ENCODE measurements at regions not wholly inside any gene's neighbourhood (a gene's known extent, or its start where the extent isn't known, plus 50 kb on each side); places are given as distances from the start of the nearest gene placed in this dataset.

DNA sequence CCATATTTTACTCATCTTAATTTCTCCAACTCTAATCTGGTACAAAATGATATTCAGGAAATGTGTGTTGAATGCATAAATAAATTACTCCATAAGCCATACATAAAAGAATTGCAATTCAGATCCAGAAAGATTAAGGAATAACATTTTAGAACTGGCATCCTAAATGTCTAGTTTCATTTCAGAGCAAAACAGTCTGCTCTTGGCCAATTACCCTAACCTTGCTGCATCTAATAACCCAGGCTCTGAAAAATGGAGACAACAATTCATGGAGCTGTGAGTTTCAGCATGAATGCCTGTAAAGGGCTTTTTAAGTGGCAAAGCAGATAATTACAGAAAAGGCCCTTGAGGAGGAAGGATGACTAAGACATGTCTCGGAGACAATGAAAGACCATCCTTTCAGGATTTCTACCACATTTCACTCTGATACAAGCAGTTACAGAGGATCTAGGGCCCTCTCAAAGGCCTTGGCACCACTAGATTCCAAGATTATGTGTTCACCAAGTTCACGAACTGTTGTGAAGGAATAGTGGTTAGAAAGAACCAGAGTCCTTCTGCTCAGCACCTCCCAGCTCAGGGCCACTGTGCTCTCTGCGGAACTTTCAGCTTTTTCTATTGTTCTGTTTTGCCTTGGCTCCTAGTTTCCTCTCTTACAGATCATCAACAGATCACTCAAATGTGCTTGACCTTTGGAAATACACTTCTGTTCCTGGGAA lies 157.6 kb upstream of the BLID start:
- no peaks in the 10 kb centered on the region for H3K4me1 ChIP-seq (ENCODE audit: control insufficient read depth in 2 of 2, insufficient read depth in 2 of 2, low read length in 2 of 2)
- H3K27ac ChIP-seq (ENCODE audit: low read depth in 1 of 2, low read length in 1 of 2), result no peak overlapping the region
- DNase-seq (ENCODE audit: low read depth in 6 of 9, low spot score in 9 of 9), result no peak
- H3K36me3 ChIP-seq (ENCODE audit: control insufficient read depth in 2 of 2, insufficient read depth in 2 of 2, low read length in 1 of 2), result no peaks in the 10 kb centered on the region
- no peak overlapping the region for H3K4me3 ChIP-seq (ENCODE audit: low read length in 2 of 2)
- H3K27me3 ChIP-seq (ENCODE audit: control insufficient read depth in 2 of 2, insufficient read depth in 1 of 2, low read length in 1 of 2), result no peaks in the 10 kb centered on the region
- WGBS, result 92% methylated on average over 3 of the region's 3 CpGs
- H3K9me3 ChIP-seq (ENCODE audit: control insufficient read depth in 2 of 2, insufficient read depth in 1 of 2, low read length in 1 of 2), result no peaks in the 10 kb centered on the region

DNA sequence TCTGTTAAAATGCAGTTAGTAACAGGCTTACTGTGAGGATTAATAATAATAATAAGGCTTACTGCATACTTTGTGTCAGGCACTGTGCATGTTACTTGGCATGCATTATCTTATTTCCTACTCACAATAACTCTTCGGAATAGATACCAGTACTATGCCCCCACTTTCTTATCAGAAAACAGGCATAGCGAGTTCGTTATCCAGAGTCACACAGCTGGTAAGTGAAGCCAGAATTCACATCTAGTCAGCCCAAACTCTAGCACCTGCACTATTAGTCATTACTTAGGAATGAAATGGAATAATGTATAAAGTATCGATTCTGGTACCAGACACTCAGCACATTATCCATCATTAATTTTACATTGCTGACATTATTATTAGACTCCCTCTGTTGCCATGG lies 155.7 kb upstream of the BLID start:
- H3K27me3 ChIP-seq (ENCODE audit: control insufficient read depth in 2 of 2, insufficient read depth in 1 of 2, low read length in 1 of 2), result no peaks in the 10 kb centered on the region
- DNase-seq (ENCODE audit: low read depth in 6 of 9, low spot score in 9 of 9), result no peak
- no peaks in the 10 kb centered on the region for H3K36me3 ChIP-seq (ENCODE audit: control insufficient read depth in 2 of 2, insufficient read depth in 2 of 2, low read length in 1 of 2)
- WGBS, result 95% methylated on average over 4 of the region's 4 CpGs
- H3K9me3 ChIP-seq (ENCODE audit: control insufficient read depth in 2 of 2, insufficient read depth in 1 of 2, low read length in 1 of 2), result no peaks in the 10 kb centered on the region
- no peaks in the 10 kb centered on the region for H3K4me1 ChIP-seq (ENCODE audit: control insufficient read depth in 2 of 2, insufficient read depth in 2 of 2, low read length in 2 of 2)
- H3K27ac ChIP-seq (ENCODE audit: low read depth in 1 of 2, low read length in 1 of 2), result no peak overlapping the region
- H3K4me3 ChIP-seq (ENCODE audit: low read length in 2 of 2), result no peak overlapping the region

DNA sequence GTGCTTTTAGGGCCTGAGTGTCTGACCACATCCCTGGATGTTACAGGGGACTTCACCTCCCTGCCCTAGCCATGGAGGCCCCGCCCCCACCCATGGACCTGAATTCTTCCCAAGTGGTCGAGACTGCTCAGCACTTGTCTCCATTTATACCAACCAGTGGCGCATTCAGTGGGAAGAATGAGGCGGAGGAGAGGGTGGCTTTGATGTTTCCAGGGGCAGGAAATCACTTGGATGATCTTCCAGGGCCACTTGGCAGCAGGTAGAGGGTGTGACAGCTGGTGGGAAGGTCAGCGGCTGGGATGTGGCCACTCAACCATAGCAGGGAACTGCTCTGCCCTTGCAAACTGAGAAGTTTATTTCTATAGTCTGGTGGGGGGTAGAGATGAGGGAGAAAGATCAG lies 155.1 kb upstream of the BLID start:
- H3K9me3 ChIP-seq (ENCODE audit: control insufficient read depth in 2 of 2, insufficient read depth in 1 of 2, low read length in 1 of 2), result no peaks in the 10 kb centered on the region
- 93% methylated on average over 5 of the region's 5 CpGs for WGBS
- no peak overlapping the region for H3K27ac ChIP-seq (ENCODE audit: low read depth in 1 of 2, low read length in 1 of 2)
- DNase-seq (ENCODE audit: low read depth in 6 of 9, low spot score in 9 of 9), result no peak
- H3K4me1 ChIP-seq (ENCODE audit: control insufficient read depth in 2 of 2, insufficient read depth in 2 of 2, low read length in 2 of 2), result no peaks in the 10 kb centered on the region
- H3K27me3 ChIP-seq (ENCODE audit: control insufficient read depth in 2 of 2, insufficient read depth in 1 of 2, low read length in 1 of 2), result no peaks in the 10 kb centered on the region
- H3K4me3 ChIP-seq (ENCODE audit: low read length in 2 of 2), result no peak overlapping the region
- no peaks in the 10 kb centered on the region for H3K36me3 ChIP-seq (ENCODE audit: control insufficient read depth in 2 of 2, insufficient read depth in 2 of 2, low read length in 1 of 2)

DNA sequence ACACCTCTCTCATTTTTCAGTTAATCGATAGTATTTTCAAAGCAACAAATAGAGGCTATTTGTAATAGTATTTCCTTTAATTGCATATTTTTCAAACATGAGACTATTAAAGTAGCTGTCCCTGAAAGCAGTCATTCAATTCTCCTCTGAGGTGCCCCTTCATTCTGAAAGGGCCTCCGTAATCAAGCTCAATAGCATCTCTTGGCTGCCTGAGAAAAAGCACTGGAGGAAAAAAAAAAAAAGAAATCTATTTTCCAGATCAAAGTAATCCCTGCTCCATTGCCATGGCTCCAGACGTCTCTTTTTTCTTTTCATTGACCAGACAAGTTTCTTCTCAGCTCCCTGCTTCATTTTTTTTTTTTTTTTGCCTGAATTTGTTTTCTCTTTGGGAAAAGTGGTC lies 154.5 kb upstream of the BLID start:
- H3K4me1 ChIP-seq (ENCODE audit: control insufficient read depth in 2 of 2, insufficient read depth in 2 of 2, low read length in 2 of 2), result no peaks in the 10 kb centered on the region

DNA sequence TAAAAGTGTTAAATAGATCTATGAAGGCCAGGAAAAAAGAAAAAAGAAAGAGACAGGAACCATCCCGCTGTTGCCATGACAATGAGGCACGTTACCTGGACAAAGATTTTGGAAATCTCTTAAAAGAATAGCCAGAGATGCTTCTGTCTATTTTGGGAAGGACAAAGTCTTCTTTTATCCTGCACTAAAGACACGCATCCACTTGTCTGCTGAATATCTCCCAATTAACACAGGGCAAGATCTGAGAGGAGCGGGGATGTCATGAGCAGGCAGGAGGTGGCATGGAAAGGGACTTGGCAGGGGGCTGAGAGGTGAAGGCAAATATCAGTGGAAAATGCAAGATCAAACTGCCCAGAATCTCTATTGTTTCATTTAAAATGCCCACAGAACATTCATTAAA lies 153.8 kb upstream of the BLID start:
- no peak for DNase-seq (ENCODE audit: low read depth in 6 of 9, low spot score in 9 of 9)
- WGBS, result 94% methylated on average over 4 of the region's 4 CpGs

More for the DNA sequence above, 154.5 kb upstream of the BLID start:
- WGBS, result 94% methylated on average over 3 of the region's 3 CpGs
- Histone ChIP-seq H3K9me3 (ENCODE audit: control insufficient read depth in 2 of 2, insufficient read depth in 1 of 2, low read length in 1 of 2) (no peaks in the 10 kb centered on the region), H3K4me3 (ENCODE audit: low read length in 2 of 2) (no peak overlapping the region), H3K36me3 (ENCODE audit: control insufficient read depth in 2 of 2, insufficient read depth in 2 of 2, low read length in 1 of 2) (no peaks in the 10 kb centered on the region), H3K27ac (ENCODE audit: low read depth in 1 of 2, low read length in 1 of 2) (no peak overlapping the region), H3K27me3 (ENCODE audit: control insufficient read depth in 2 of 2, insufficient read depth in 1 of 2, low read length in 1 of 2) (no peaks in the 10 kb centered on the region)
- DNase-seq (ENCODE audit: low read depth in 6 of 9, low spot score in 9 of 9), result no peak

DNA sequence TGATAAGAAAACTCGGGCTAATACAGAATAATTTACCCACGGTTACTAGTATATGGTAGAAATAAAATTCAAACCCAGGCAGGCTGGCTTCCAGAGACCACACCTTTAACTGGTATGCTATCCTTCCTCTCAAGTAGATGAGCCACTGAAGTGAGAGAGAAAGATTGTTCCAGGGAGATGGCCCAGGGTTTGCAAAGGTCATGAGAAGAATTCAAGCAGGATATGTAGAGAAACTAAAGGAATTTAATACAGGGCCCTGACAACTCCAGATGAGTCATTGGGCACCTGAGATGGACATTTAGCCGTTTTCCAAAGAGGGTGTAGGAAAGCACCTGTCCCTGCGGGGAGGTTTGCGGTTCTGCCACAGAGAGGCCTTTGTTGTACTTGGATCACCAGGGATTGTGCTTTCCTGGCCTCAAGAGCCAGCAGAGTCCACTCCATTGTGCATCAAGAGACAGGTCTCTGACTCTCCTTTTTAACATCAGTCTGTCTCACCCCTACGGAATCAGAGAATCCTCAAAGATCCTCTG lies 152.7 kb upstream of the BLID start:
- H3K36me3 ChIP-seq (ENCODE audit: control insufficient read depth in 2 of 2, insufficient read depth in 2 of 2, low read length in 1 of 2), result no peaks in the 10 kb centered on the region
- no peak overlapping the region for H3K27ac ChIP-seq (ENCODE audit: low read depth in 1 of 2, low read length in 1 of 2)
- WGBS, result 94% methylated on average over 6 of the region's 6 CpGs
- H3K9me3 ChIP-seq (ENCODE audit: control insufficient read depth in 2 of 2, insufficient read depth in 1 of 2, low read length in 1 of 2), result no peaks in the 10 kb centered on the region
- no peak overlapping the region for H3K4me3 ChIP-seq (ENCODE audit: low read length in 2 of 2)
- no peaks in the 10 kb centered on the region for H3K4me1 ChIP-seq (ENCODE audit: control insufficient read depth in 2 of 2, insufficient read depth in 2 of 2, low read length in 2 of 2)
- no peak for DNase-seq (ENCODE audit: low read depth in 6 of 9, low spot score in 9 of 9)
- H3K27me3 ChIP-seq (ENCODE audit: control insufficient read depth in 2 of 2, insufficient read depth in 1 of 2, low read length in 1 of 2), result no peaks in the 10 kb centered on the region

More for the DNA sequence above, 153.8 kb upstream of the BLID start:
- Histone ChIP-seq H3K36me3 (ENCODE audit: control insufficient read depth in 2 of 2, insufficient read depth in 2 of 2, low read length in 1 of 2) (no peaks in the 10 kb centered on the region), H3K27me3 (ENCODE audit: control insufficient read depth in 2 of 2, insufficient read depth in 1 of 2, low read length in 1 of 2) (no peaks in the 10 kb centered on the region), H3K27ac (ENCODE audit: low read depth in 1 of 2, low read length in 1 of 2) (no peak overlapping the region), H3K9me3 (ENCODE audit: control insufficient read depth in 2 of 2, insufficient read depth in 1 of 2, low read length in 1 of 2) (no peaks in the 10 kb centered on the region), H3K4me1 (ENCODE audit: control insufficient read depth in 2 of 2, insufficient read depth in 2 of 2, low read length in 2 of 2) (no peaks in the 10 kb centered on the region), H3K4me3 (ENCODE audit: low read length in 2 of 2) (no peak overlapping the region)

DNA sequence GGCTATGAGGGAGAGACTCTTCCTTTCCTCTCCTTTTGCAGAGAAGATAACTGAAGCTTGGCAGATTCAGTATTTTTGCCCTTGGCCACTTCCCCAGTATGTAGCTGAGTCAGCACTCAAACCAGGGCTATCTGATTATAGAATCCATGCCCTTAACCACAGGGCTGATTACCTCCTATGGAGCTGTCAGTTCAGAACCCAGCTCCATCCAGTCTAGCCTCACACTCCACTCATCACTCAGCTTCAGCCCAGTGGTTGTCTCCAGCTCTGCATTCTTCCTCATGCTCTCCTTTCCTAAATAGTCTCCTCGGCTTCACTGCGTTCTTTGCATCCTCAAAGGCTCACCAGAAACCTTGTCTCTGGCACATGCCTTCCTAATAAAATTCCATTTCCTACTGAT lies 151.6 kb upstream of the BLID start:
- Histone ChIP-seq H3K4me3 (ENCODE audit: low read length in 2 of 2) (no peak overlapping the region), H3K27ac (ENCODE audit: low read depth in 1 of 2, low read length in 1 of 2) (no peak overlapping the region), H3K36me3 (ENCODE audit: control insufficient read depth in 2 of 2, insufficient read depth in 2 of 2, low read length in 1 of 2) (no peaks in the 10 kb centered on the region), H3K4me1 (ENCODE audit: control insufficient read depth in 2 of 2, insufficient read depth in 2 of 2, low read length in 2 of 2) (no peaks in the 10 kb centered on the region), H3K27me3 (ENCODE audit: control insufficient read depth in 2 of 2, insufficient read depth in 1 of 2, low read length in 1 of 2) (no peaks in the 10 kb centered on the region), H3K9me3 (ENCODE audit: control insufficient read depth in 2 of 2, insufficient read depth in 1 of 2, low read length in 1 of 2) (no peaks in the 10 kb centered on the region)
- no peak for DNase-seq (ENCODE audit: low read depth in 6 of 9, low spot score in 9 of 9)
- 91% methylated on average over 2 of the region's 2 CpGs for WGBS

DNA sequence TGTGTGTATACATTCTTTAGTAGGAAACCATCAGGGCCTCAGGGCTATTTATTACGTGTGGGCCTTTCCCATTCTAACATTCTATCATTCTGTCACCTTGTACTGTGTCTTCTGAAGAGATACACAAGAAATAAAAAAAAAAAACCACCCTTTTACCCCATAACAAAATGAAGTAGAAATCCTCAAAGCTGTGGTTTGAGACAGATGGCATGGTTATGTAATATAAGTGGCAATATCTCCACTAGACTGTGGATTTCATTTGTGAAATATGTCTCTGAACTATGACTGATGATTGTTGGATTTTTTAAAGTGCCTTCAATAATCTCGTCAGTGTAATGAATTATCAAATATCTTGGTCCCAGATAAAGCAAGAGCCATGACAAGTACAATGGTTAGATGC lies 150.0 kb upstream of the BLID start:
- Histone ChIP-seq H3K9me3 (ENCODE audit: control insufficient read depth in 2 of 2, insufficient read depth in 1 of 2, low read length in 1 of 2) (no peaks in the 10 kb centered on the region), H3K4me3 (ENCODE audit: low read length in 2 of 2) (no peak overlapping the region), H3K27ac (ENCODE audit: low read depth in 1 of 2, low read length in 1 of 2) (no peak overlapping the region), H3K27me3 (ENCODE audit: control insufficient read depth in 2 of 2, insufficient read depth in 1 of 2, low read length in 1 of 2) (no peaks in the 10 kb centered on the region), H3K4me1 (ENCODE audit: control insufficient read depth in 2 of 2, insufficient read depth in 2 of 2, low read length in 2 of 2) (no peaks in the 10 kb centered on the region), H3K36me3 (ENCODE audit: control insufficient read depth in 2 of 2, insufficient read depth in 2 of 2, low read length in 1 of 2) (no peaks in the 10 kb centered on the region)
- no peak for DNase-seq (ENCODE audit: low read depth in 6 of 9, low spot score in 9 of 9)
- 61% methylated on average over 2 of the region's 2 CpGs for WGBS

DNA sequence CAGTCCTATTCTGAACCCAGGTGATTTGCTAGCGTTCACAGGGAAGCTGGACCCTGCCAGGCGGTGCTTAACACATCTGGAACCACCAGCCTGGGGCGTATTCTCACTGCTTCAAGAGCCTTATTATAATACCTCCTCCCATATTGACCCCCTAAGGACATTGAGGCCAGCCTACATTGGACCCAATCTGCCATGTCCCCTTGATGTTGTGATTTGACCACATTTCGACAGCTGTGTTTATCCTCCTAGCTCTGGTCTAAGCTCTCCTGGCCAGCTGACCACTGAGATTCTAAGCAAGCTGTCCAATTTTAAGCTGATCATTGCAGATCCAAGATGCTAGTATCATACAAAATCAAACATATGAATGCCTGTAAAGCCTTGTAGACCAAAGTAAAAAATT lies 148.1 kb upstream of the BLID start:
- Histone ChIP-seq H3K4me1 (ENCODE audit: control insufficient read depth in 2 of 2, insufficient read depth in 2 of 2, low read length in 2 of 2) (no peaks in the 10 kb centered on the region), H3K36me3 (ENCODE audit: control insufficient read depth in 2 of 2, insufficient read depth in 2 of 2, low read length in 1 of 2) (no peaks in the 10 kb centered on the region), H3K27me3 (ENCODE audit: control insufficient read depth in 2 of 2, insufficient read depth in 1 of 2, low read length in 1 of 2) (no peaks in the 10 kb centered on the region), H3K4me3 (ENCODE audit: low read length in 2 of 2) (no peak overlapping the region), H3K9me3 (ENCODE audit: control insufficient read depth in 2 of 2, insufficient read depth in 1 of 2, low read length in 1 of 2) (no peaks in the 10 kb centered on the region), H3K27ac (ENCODE audit: low read depth in 1 of 2, low read length in 1 of 2) (no peak overlapping the region)
- no peak for DNase-seq (ENCODE audit: low read depth in 6 of 9, low spot score in 9 of 9)
- WGBS, result 94% methylated on average over 4 of the region's 4 CpGs
